ENCODE measurements at regions not wholly inside any gene's neighbourhood (a gene's known extent, or its start where the extent isn't known, plus 50 kb on each side); places are given as distances from the start of the nearest gene placed in this dataset.

DNA sequence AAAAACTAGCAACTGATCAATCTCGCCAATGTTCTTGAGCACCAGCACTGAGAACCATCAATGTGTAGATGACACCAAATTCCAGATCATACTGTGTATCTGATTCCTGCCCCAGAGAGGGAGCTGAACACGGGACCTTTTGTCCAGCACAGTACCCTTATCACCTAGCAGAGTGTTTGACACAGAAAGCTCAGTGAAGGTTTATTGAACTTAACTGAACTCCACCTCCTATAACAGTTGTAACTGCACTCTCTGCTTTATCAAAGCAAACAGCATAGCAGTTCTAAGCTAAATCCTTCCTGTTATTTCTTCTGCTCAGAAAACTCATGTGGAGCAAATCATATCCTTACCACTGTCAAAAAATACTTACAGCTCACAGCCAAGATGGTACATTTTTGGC is 183.4 kb upstream of the SLCO3A1 start:
- no peak for DNase-seq (ENCODE audit: low read depth, low spot score)

- DNase-seq (ENCODE audit: low read depth, low spot score) = no peak
These were observed 175.5 kb upstream of the SLCO3A1 start for GRCh38 chr15:91678003-91678402.

GRCh38 chr15:91679447-91679846 is 174.1 kb upstream of the SLCO3A1 start:
- DNase-seq (ENCODE audit: low read depth, low spot score) = no peak

DNA sequence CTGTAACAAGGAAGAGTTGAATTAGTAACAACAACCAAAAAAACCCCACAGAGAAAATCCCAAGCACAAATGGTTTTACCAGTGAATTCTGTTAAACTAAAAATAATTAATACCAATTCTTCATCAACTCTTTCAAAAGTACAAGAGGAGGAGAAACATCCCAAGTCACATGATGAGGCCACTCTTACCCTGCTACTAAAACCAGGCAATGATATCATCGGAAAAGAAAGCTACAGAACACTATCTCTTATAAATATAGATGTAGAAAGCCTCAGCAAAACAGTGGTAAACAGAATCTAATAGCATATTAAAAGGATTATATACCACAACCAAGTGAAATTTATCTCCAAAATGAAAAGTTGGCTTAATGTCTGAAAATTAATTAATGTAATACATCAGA is 168.1 kb upstream of the SLCO3A1 start:
- DNase-seq (ENCODE audit: low read depth, low spot score) = no peak

GRCh38 chr15:91688811-91689210 is 164.7 kb upstream of the SLCO3A1 start:
- DNase-seq (ENCODE audit: low read depth, low spot score) = no peak

DNA sequence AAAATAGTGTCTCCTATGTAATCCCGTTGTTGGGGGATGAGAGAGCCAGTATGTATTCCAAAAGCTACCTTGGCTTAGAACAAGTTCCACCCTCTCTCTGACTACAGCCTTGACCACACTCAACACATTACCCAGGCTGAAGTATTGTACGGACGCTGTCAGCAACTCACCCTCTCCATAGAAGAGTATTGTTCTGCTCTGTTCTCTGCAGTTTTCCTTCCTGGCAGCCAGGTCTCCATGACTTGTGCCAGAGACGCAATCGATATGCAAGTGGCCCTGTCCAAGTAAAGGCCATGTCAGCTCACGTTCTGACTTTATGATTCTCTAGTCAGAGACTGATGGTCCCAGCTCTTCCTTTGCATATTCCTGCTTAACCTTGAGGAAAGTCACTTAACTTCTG is 164.1 kb upstream of the SLCO3A1 start:
- no peak for DNase-seq (ENCODE audit: low read depth, low spot score)

DNA sequence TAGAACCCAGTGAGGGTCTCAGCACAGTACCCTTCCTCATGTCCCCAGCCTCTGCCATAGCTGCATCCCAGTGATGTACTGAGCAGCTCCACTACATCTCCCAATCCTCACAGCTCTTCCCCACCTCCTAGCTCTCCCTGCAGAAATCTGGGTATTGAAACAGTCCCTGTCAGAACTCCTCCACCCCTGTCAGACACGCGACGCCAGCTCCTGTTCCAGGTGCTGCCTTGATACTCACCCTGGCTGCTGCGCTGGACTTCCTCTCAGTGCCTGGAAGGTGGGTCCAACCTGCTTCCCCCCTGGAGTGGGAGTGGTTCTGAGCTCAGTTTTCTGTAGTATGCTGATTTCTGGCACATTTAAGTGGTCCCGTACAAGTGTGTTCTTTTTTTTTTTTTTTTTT is 160.9 kb upstream of the SLCO3A1 start:
- DNase-seq (ENCODE audit: low read depth, low spot score) = no peak

- DNase-seq (ENCODE audit: low read depth, low spot score) = no peak
These were observed 159.2 kb upstream of the SLCO3A1 start for GRCh38 chr15:91694131-91694830.

- DNase-seq (ENCODE audit: low read depth, low spot score) = no peak
These were observed 158.7 kb upstream of the SLCO3A1 start for GRCh38 chr15:91694831-91695210.

- no peak for DNase-seq (ENCODE audit: low read depth, low spot score)
These were observed 157.7 kb upstream of the SLCO3A1 start for GRCh38 chr15:91695799-91696198.

DNA sequence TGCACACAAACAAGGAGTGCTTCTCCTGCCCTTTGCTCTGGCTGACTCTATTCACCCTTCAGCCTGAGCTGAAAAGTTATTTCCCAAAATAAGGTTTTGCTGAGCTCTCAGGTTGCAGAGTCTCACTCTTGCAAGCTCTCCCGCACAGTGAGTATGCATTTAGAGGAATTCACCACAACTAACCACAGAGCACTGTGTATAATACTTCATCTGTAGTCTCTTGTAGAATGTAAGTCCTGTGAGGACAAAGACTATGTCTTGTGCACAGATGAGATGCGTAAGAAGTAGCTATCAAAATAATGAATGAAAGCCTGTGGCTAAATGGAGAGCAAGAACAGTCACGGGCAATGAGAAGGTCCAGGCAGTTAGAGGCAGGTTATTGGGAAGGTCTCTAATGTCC is 156.5 kb upstream of the SLCO3A1 start:
- no peak for DNase-seq (ENCODE audit: low read depth, low spot score)

DNA sequence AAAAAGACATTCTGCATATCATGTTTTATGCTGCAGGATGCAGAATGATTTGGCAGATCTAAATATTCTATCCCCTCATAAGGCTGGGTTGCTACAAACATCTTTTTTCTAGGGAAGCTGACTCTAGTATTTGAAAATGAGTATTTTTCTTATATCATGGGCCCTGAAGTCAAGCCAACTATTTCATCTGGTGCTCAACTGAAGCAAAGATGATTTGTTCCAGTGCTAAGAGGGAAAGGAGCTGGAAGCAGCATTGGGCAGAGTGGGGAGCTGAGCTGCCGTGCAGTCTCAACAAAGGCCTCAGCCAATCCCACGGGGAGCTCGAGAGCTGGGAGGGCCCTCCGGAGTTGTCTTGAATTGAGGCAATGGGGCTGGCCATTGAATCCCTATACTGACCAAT is 155.3 kb upstream of the SLCO3A1 start:
- no peak for DNase-seq (ENCODE audit: low read depth, low spot score)

DNA sequence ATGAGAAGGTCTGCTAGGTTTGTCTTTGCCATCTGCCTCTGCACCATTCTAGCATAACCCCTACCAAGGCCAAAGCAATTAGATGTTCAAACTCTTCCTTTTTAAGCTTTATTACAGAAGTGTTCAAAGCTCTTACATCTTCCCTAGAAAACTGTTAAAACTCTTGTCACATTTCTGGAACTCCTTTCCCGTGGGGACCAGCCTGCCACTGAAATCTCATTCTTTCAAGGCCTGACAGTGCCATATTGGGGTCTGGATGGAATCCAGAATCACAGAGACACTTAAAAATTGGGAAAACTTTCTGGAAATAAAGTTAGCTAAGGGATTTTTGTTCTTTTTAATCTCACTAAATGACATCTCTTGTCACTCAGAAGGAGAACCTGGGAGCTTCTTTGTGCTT is 153.8 kb upstream of the SLCO3A1 start:
- DNase-seq (ENCODE audit: low read depth, low spot score) = no peak

GRCh38 chr15:91703274-91703673 is 150.2 kb upstream of the SLCO3A1 start:
- DNase-seq (ENCODE audit: low read depth, low spot score) = no peak

DNA sequence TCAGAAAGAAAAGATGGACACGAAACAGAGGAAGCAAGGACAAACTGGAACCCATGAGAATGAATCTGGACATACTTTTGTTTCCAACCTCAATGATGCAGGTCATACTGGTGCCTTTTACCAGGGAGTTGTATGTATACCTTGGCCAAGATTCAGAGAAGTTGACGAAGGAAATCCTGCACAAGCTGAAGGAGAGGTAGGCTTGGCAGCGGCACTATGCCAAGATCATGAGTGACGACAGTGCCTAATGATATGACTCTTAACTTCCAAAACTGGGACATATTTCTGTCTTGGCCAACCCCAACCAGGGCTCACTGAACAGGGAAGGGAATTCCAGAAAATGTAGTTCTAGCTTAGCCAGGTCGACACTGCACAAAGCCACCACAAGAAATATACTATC is 149.2 kb upstream of the SLCO3A1 start:
- DNase-seq (ENCODE audit: low read depth, low spot score) = no peak

- no peak for DNase-seq (ENCODE audit: low read depth, low spot score)
These were observed 147.0 kb upstream of the SLCO3A1 start for GRCh38 chr15:91706322-91707032.

DNA sequence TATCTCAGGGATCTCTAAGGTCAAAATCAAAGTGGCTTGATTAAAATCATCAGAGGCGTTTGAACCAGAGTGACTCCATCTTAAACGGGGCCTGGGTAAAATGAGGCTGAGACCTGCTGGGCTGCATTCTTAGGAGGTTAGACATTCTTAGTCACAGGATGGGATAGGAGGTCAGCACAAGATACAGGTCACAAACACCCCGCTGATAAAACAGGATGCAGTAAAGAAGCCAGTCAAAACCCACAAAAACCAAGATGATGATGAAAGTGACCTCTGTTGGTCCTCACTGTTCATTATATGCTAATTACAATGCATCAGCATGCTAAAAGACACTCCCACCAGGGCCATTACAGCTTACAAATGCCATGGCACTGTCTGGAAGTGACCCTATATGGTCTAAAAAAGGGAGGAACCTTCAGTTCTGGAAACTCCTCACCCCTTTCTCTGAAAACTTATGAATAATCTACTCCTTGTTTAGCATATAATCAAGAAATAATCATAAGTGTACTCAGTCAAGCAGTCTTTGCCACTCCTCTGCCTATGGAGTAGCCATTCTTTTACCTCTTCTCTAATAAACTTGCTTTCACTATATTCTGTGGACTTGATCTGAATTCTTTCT is 143.3 kb upstream of the SLCO3A1 start:
- DNase-seq (ENCODE audit: low read depth, low spot score) = no peak

DNA sequence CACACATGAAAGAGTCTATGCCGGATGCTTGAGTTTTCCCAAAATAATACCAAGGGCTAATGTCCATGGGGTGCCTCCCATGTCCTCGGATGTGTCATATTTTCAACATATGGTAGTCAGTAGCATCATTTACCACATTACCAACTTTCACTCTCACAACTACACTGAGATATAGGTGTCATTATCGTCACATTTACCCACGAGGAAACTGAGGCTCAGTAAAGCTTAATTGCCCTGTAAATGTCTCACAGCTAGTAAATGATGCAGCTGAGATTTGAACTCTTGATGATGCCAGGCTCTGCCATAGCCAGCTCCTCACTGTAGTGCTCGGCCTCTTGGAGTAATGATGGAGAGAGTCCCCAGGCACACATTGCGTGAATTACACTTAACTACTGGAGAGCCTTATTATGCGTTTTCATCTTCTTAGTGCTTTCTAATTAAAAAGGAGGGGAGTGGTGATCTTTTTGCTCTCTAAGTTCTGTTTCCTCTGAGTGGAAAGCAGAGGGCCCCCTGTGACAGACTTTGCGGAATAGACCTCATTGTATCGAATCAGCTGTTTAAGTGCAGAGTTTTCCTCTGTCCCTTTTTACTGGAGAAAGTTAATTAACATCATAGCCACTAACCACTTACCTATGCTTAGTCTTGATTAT is 142.0 kb upstream of the SLCO3A1 start:
- DNase-seq (ENCODE audit: low read depth, low spot score) = no peak

DNA sequence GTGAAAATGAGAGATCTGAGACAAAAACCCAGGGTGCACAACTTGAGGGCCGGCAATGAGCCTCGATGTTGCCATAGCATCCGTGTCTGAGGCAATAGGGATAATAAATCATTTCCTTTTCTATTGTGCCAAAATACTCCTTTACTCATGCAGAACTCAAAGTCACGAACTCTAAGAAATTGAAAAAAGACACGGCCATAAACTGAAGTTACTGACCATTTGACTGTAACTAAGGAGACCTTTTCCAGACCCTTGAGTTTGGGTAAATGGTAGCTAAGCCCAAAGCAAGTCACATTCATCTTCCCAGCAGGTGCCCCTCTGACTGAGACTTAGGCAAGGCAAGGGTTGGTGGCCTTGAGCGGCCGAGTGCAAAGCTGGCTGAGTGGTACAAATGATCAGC is 141.2 kb upstream of the SLCO3A1 start:
- DNase-seq (ENCODE audit: low read depth, low spot score) = no peak

GRCh38 chr15:91716536-91716935 is 137.0 kb upstream of the SLCO3A1 start:
- DNase-seq (ENCODE audit: low read depth, low spot score) = no peak

DNA sequence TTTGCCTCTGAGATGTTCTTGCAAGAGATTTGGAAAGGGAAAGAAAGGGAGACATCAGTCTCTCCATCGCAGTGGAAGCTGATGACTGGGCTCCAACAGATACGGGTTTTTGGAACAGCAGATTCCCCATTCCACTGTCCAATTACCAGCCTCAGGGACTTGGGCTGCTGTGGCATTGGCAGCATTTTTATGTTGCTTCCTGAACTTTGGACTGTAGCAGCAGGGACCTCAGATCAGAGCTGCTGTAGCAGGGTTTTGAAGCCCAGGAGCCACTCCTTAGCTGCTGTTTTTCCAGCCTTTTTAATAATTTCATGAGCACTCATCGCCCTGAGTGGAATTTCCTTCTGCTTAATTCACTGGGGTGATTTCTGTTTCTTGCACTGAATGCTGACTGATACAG is 135.7 kb upstream of the SLCO3A1 start:
- DNase-seq (ENCODE audit: low read depth, low spot score) = no peak

- no peak for DNase-seq (ENCODE audit: low read depth, low spot score)
These were observed 129.5 kb upstream of the SLCO3A1 start for GRCh38 chr15:91723959-91724358.

DNA sequence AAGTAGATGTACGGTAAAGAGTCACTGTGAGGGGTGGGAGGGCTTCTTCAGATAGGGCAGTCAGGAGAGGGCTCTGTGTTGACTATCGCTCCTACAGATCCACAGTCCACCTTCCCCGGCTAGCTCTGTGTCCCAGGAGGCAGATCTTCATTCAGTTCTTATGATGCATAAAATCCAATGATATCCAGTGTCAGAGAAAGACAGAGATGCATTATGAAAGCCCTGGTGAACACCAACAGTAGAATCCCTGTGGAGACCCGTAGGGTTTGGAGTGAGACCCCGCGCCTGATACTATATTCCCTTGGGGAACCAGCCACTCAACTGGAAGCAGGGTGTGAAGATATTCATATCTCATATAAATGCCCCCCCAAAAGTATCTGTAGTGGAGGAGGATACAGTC is 119.8 kb upstream of the SLCO3A1 start:
- no peak for DNase-seq (ENCODE audit: low read depth, low spot score)
